ENCODE measurements at regions not wholly inside any gene's neighbourhood (a gene's known extent, or its start where the extent isn't known, plus 50 kb on each side); places are given as distances from the start of the nearest gene placed in this dataset.

- intact Hi-C loops (cut with DNase I), result no loop called here
- Histone ChIP-seq H3K27ac (no peak overlapping the region), H3K4me3 (no peak overlapping the region), H3K4me1 (replicated peaks in 1 of 2) (no peaks in the 10 kb centered on the region), H3K27me3 (no peaks in the 10 kb centered on the region), H3K9me3 (replicated peaks in 1 of 3) (no peaks in the 10 kb centered on the region), H3K36me3 (replicated peaks in 1 of 2) (no peaks in the 10 kb centered on the region)
- 74 to 88% (median 75%) methylated on average over 2 of the region's 2 CpGs for WGBS, 4 donors
- no peak for DNase-seq
- TF ChIP-seq CTCF (IDR thresholded peaks at IDR 0.05), result no peak
- TF ChIP-seq POLR2A (IDR thresholded peaks at IDR 0.05), result no peak
These were observed 443.1 kb upstream of the KCNH7 start for GRCh38 chr2:163281717-163282116.

GRCh38 chr2:163269374-163270021 lies 430.9 kb upstream of the KCNH7 start:
- 86 to 88% (median 87%) methylated on average over 9 of the region's 9 CpGs for WGBS, 4 donors
- no peak overlapping the region for H3K27ac ChIP-seq
- H3K4me1 ChIP-seq (replicated peaks in 1 of 2), result no peaks in the 10 kb centered on the region
- intact Hi-C loops (cut with DNase I), result no loop called here
- no peaks in the 10 kb centered on the region for H3K9me3 ChIP-seq (replicated peaks in 1 of 3)
- TF ChIP-seq CTCF (IDR thresholded peaks at IDR 0.05) (no peak), POLR2A (IDR thresholded peaks at IDR 0.05) (no peak)
- H3K4me3 ChIP-seq, result no peak overlapping the region
- H3K36me3 ChIP-seq (replicated peaks in 1 of 2), result no peaks in the 10 kb centered on the region
- DNase-seq, result no peak
- H3K27me3 ChIP-seq, result no peaks in the 10 kb centered on the region

- DNase-seq, result no peak
- WGBS, 4 donors, result 35 to 54% (median 39%) methylated on average over 1 of the region's 1 CpG
- H3K27ac ChIP-seq, result no peak overlapping the region
- no peaks in the 10 kb centered on the region for H3K36me3 ChIP-seq (replicated peaks in 1 of 2)
- intact Hi-C loops (cut with DNase I), result no loop called here
- H3K27me3 ChIP-seq, result no peaks in the 10 kb centered on the region
- no peaks in the 10 kb centered on the region for H3K9me3 ChIP-seq (replicated peaks in 1 of 3)
- no peaks in the 10 kb centered on the region for H3K4me1 ChIP-seq (replicated peaks in 1 of 2)
- H3K4me3 ChIP-seq, result no peak overlapping the region
- TF ChIP-seq CTCF (IDR thresholded peaks at IDR 0.05), result no peak
- no peak for TF ChIP-seq POLR2A (IDR thresholded peaks at IDR 0.05)
These were observed 428.2 kb upstream of the KCNH7 start for GRCh38 chr2:163266772-163267171.

GRCh38 chr2:163265562-163265961 lies 427.0 kb upstream of the KCNH7 start:
- TF ChIP-seq CTCF (IDR thresholded peaks at IDR 0.05), result no peak
- DNase-seq, result no peak
- H3K27me3 ChIP-seq, result no peaks in the 10 kb centered on the region
- no peak overlapping the region for H3K4me3 ChIP-seq
- no peaks in the 10 kb centered on the region for H3K4me1 ChIP-seq (replicated peaks in 1 of 2)
- intact Hi-C loops (cut with DNase I), result no loop called here
- no peak overlapping the region for H3K27ac ChIP-seq
- H3K9me3 ChIP-seq (replicated peaks in 1 of 3), result no peaks in the 10 kb centered on the region
- H3K36me3 ChIP-seq (replicated peaks in 1 of 2), result no peaks in the 10 kb centered on the region
